Neuronal stem cell (in vitro differentiated cells): ENCODE measurements at regions not wholly inside any gene's neighbourhood (a gene's known extent, or its start where the extent isn't known, plus 50 kb on each side); places are given as distances from the start of the nearest gene placed in this dataset.

Experiments
- DNase-seq: peaks from one replicate; pipeline ENCODE4 v3.0.0-alpha.2; 2013; ENCODE audit warnings: low spot score
- H2AFZ ChIP-seq: one replicate; pipeline ENCODE4 v1.6.1; 2013; ENCODE audit warnings: mild to moderate bottlenecking, low read length, inconsistent platforms
- H2AK5ac ChIP-seq: 2 replicates; pipeline ENCODE4 v1.6.1; 2013; ENCODE audit warnings: low read depth, mild to moderate bottlenecking, inconsistent platforms, low read length, moderate library complexity, mixed read lengths
- H2BK120ac ChIP-seq: 2 replicates; pipeline ENCODE4 v1.6.1; 2013; ENCODE audit warnings: low read depth, mild to moderate bottlenecking, inconsistent platforms, low read length, moderate library complexity, mixed read lengths
- H2BK12ac ChIP-seq: one replicate; pipeline ENCODE4 v1.6.1; 2013; ENCODE audit warnings: low read length, inconsistent platforms
- H2BK15ac ChIP-seq: 2 replicates; pipeline ENCODE4 v1.6.1; 2013; ENCODE audit warnings: mild to moderate bottlenecking, low read length, inconsistent platforms, mixed read lengths
- H2BK5ac ChIP-seq: one replicate; pipeline ENCODE4 v1.6.1; 2013; ENCODE audit warnings: inconsistent platforms, mild to moderate bottlenecking, low read length, moderate library complexity
- H3K14ac ChIP-seq: one replicate; pipeline ENCODE4 v1.6.1; 2013; ENCODE audit warnings: low read length, inconsistent platforms
- H3K18ac ChIP-seq: 2 replicates; pipeline ENCODE4 v1.6.1; 2013; ENCODE audit warnings: low read length, inconsistent platforms
- H3K23ac ChIP-seq: 2 replicates; pipeline ENCODE4 v1.6.1; 2013; ENCODE audit warnings: low read depth, mild to moderate bottlenecking, mixed read lengths, low read length, inconsistent platforms; ENCODE audit not compliant: poor library complexity
- H3K27ac ChIP-seq: replicated peaks from 3 replicates; pipeline ENCODE4 v1.5.1; 2013; ENCODE audit warnings: low read length, inconsistent platforms
- H3K27me3 ChIP-seq, 3 experiments: 2 replicates each; pipeline ENCODE4 v1.6.1; 2013; ENCODE audit warnings: low read length in 3 of 3, mild to moderate bottlenecking in 2 of 3, inconsistent platforms in 1 of 3, low read depth in 1 of 3, mixed read lengths in 1 of 3, moderate library complexity in 1 of 3; ENCODE audit not compliant: control insufficient read depth in 3 of 3, insufficient read depth in 3 of 3
- H3K36me3 ChIP-seq, 2 donors: replicated peaks in 1 of 2; 2 replicates each; pipeline ENCODE4 v1.6.1; 2013; ENCODE audit warnings: low read length in 2 of 2; ENCODE audit not compliant: control insufficient read depth in 2 of 2, insufficient read depth in 2 of 2
- H3K4ac ChIP-seq: 2 replicates; pipeline ENCODE4 v1.6.1; 2013; ENCODE audit warnings: inconsistent platforms, mild to moderate bottlenecking, low read length, moderate library complexity
- H3K4me1 ChIP-seq, 2 donors: 1 replicate in 1 of 2; 2 replicates in 1 of 2; pipeline ENCODE4 v1.6.1; 2013; ENCODE audit warnings: low read length in 2 of 2, low read depth in 1 of 2; ENCODE audit not compliant: control insufficient read depth in 2 of 2, insufficient read depth in 1 of 2
- H3K4me2 ChIP-seq: one replicate; pipeline ENCODE4 v1.6.1; 2013; ENCODE audit warnings: mild to moderate bottlenecking, low read length, inconsistent platforms; ENCODE audit not compliant: insufficient read depth, poor library complexity, severe bottlenecking
- H3K4me3 ChIP-seq, 2 donors: 2 replicates each; pipeline ENCODE4 v1.5.1; 2013; ENCODE audit warnings: low read length in 2 of 2, mild to moderate bottlenecking in 2 of 2, inconsistent platforms in 1 of 2, moderate library complexity in 1 of 2
- H3K79me1 ChIP-seq: one replicate; pipeline ENCODE4 v1.6.1; 2013; ENCODE audit warnings: low read depth, mild to moderate bottlenecking, inconsistent platforms, low read length, moderate library complexity
- H3K9ac ChIP-seq: one replicate; pipeline ENCODE4 v1.6.1; 2013; ENCODE audit warnings: mild to moderate bottlenecking, low read depth, low read length, inconsistent platforms; ENCODE audit not compliant: poor library complexity
- H3K9me3 ChIP-seq, 2 donors: replicated peaks in 1 of 2; 2 replicates each; pipeline versions ENCODE3 to v1.6.1; 2013; ENCODE audit warnings: low read length in 2 of 2, mild to moderate bottlenecking in 2 of 2, inconsistent platforms in 1 of 2, low read depth in 1 of 2, mixed read lengths in 1 of 2, moderate library complexity in 1 of 2; ENCODE audit not compliant: control insufficient read depth in 2 of 2, insufficient read depth in 1 of 2
- H4K8ac ChIP-seq: one replicate; pipeline ENCODE4 v1.6.1; 2013; ENCODE audit warnings: low read depth, mild to moderate bottlenecking, inconsistent platforms, low read length, moderate library complexity
- H4K91ac ChIP-seq: one replicate; pipeline ENCODE4 v1.6.1; 2013; ENCODE audit warnings: low read length, low read depth, mild to moderate bottlenecking, inconsistent platforms; ENCODE audit not compliant: poor library complexity
- WGBS, 2 donors: extraction: QIAGEN DNeasy Blood & Tissue Kit; methylation state at CpG; one replicate each; pipeline ENCODE4 v1.1.7; 2013; ENCODE audit warnings: missing lambda C conversion rate in 2 of 2, mixed read lengths in 1 of 2; ENCODE audit not compliant: insufficient read length in 2 of 2, insufficient replicate concordance in 1 of 2; ENCODE audit errors: extremely low coverage in 2 of 2; 5-methylcytosine and 5-hydroxymethylcytosine counted together

DNA sequence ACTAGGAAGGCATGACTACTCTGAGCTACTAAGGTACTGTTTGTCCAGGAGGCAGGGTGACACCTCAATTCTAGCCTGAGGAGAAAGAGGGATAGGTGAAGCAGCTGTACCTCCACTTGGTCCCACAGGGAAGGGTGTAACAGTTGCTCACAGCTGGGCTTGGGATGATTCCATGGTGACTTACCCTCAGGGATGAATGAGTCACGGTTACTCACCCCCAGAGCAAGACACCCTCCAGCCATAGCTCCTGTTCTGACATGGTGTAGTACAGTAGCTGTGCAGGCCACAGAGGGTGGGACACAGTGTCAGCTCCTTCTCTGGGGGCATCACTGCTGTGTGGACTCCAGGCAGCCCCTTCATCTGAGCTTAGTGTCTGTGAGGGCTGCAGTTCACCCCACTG lies 868.6 kb upstream of the SEMA6D start:
- H3K14ac ChIP-seq: no peak overlapping the region
- no peaks in the 10 kb centered on the region for H3K79me1 ChIP-seq
- no peak overlapping the region for H2AFZ ChIP-seq
- no peaks in the 10 kb centered on the region for H3K27me3 ChIP-seq
- H3K9me3 ChIP-seq: peaks cover 0 to 2% of the 10 kb centered on the region in 2 donors
- no peak overlapping the region for H3K4ac ChIP-seq
- H3K4me2 ChIP-seq: no peak overlapping the region
- no peak overlapping the region for H4K8ac ChIP-seq
- no CpG with 5 or more reads among the region's 1 CpG for WGBS, 2 donors
- H3K23ac ChIP-seq: no peak overlapping the region
- DNase-seq: no peak
- no peak overlapping the region for H2BK15ac ChIP-seq
- no peaks in the 10 kb centered on the region for H3K36me3 ChIP-seq
- H3K4me3 ChIP-seq: no peak overlapping the region
- H2BK5ac ChIP-seq: no peak overlapping the region
- no peak overlapping the region for H3K18ac ChIP-seq
- H2BK12ac ChIP-seq: no peak overlapping the region
- no peak overlapping the region for H2BK120ac ChIP-seq
- no peak overlapping the region for H3K27ac ChIP-seq
- H3K4me1 ChIP-seq: no peaks in the 10 kb centered on the region
- no peak overlapping the region for H4K91ac ChIP-seq
- H3K9ac ChIP-seq: no peak overlapping the region
- no peak overlapping the region for H2AK5ac ChIP-seq

DNA sequence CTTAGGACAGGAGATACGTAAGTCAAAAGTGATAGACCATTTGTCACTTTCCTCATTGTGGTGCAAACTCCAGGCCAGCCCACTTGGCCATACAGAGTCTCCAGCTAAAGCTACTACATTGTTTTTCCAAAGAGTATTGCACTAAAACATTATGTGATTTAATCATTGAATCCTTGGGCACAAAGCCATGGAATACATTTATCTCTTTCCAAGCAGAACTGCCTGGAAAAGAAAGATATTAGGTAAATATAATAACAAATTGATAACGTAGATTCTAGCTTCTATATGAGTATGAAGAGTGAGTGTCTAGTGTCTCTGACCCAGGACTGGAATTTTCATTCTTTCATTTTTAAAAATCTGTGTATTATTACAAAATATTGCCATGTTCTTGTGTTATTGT lies 863.7 kb upstream of the SEMA6D start:
- Histone ChIP-seq H3K79me1 (no peaks in the 10 kb centered on the region), H3K9ac (no peak overlapping the region), H4K91ac (no peak overlapping the region), H3K36me3 (no peaks in the 10 kb centered on the region), H3K9me3 (no peaks in the 10 kb centered on the region), H3K27ac (no peak overlapping the region), H2BK12ac (no peak overlapping the region), H3K4me3 (no peak overlapping the region), H2BK120ac (no peak overlapping the region), H3K14ac (no peak overlapping the region), H2BK5ac (no peak overlapping the region), H2AK5ac (no peak overlapping the region), H3K4me2 (no peak overlapping the region), H3K4ac (no peak overlapping the region), H3K23ac (no peak overlapping the region), H3K4me1 (no peaks in the 10 kb centered on the region), H2AFZ (no peak overlapping the region), H4K8ac (no peak overlapping the region), H3K18ac (no peak overlapping the region), H3K27me3 (no peaks in the 10 kb centered on the region), H2BK15ac (no peak overlapping the region)
- whole genome bisulfite sequencing, 2 donors: no CpG with 5 or more reads among the region's 2 CpGs
- no peak for DNase-seq

DNA sequence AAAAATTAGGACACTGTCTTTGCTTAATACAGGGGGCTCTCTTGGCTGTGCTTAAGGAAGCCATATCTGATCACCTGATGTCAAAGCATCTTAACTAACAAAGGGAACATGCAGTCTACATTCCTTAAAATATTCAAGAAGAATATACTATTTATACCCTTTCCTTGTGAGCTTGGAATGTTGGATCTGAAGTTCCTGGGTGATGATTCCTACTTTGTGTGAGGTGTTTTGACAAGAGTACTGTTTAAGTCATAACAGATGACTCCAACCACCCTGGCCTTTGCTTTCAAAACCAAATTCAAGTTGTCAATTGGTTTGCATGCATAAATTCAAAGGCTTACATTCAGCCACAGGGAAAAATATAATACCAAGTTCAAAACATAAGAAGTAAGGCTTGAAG lies 862.7 kb upstream of the SEMA6D start:
- H2BK12ac ChIP-seq: no peak overlapping the region
- H3K36me3 ChIP-seq: no peaks in the 10 kb centered on the region
- no peak overlapping the region for H3K9ac ChIP-seq
- H3K27ac ChIP-seq: no peak overlapping the region
- no peaks in the 10 kb centered on the region for H3K79me1 ChIP-seq
- H3K4me3 ChIP-seq: no peak overlapping the region
- DNase-seq: no peak
- H3K14ac ChIP-seq: no peak overlapping the region
- H3K4me2 ChIP-seq: no peak overlapping the region
- H2AK5ac ChIP-seq: no peak overlapping the region
- H4K8ac ChIP-seq: no peak overlapping the region
- no peak overlapping the region for H3K23ac ChIP-seq
- no peak overlapping the region for H2BK120ac ChIP-seq
- H2BK15ac ChIP-seq: no peak overlapping the region
- no peaks in the 10 kb centered on the region for H3K9me3 ChIP-seq
- no peaks in the 10 kb centered on the region for H3K27me3 ChIP-seq
- H3K18ac ChIP-seq: no peak overlapping the region
- H3K4me1 ChIP-seq: no peaks in the 10 kb centered on the region
- no peak overlapping the region for H3K4ac ChIP-seq
- no peak overlapping the region for H4K91ac ChIP-seq
- no peak overlapping the region for H2BK5ac ChIP-seq
- no peak overlapping the region for H2AFZ ChIP-seq

DNA sequence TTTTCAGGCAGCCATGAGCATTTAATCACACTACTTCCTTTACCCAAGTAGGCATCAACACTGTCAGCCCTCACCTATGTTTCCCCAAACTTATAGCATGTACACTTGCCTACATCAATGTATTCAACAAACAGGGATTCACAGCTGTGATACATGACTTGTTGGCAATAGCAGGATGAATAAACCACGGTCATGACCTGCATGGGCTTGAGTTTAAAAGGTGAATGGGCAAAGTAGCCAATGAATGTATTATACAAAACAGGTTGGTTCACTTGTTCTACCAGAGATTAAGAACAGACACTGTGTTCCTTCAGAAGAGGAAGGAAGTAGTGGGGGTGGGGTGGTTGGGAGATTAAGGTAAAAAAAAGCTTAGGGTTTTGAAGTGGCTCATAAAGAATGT lies 861.9 kb upstream of the SEMA6D start:
- DNase-seq: no peak
- Histone ChIP-seq H2AFZ (no peak overlapping the region), H2BK120ac (no peak overlapping the region), H3K4me3 (no peak overlapping the region), H3K27ac (no peak overlapping the region), H3K4ac (no peak overlapping the region), H3K4me1 (no peaks in the 10 kb centered on the region), H3K18ac (no peak overlapping the region), H4K91ac (no peak overlapping the region), H3K9ac (no peak overlapping the region), H4K8ac (no peak overlapping the region), H2BK5ac (no peak overlapping the region), H2AK5ac (no peak overlapping the region), H2BK15ac (no peak overlapping the region), H2BK12ac (no peak overlapping the region), H3K14ac (no peak overlapping the region), H3K4me2 (no peak overlapping the region), H3K79me1 (no peaks in the 10 kb centered on the region), H3K23ac (no peak overlapping the region), H3K9me3 (no peaks in the 10 kb centered on the region), H3K27me3 (no peaks in the 10 kb centered on the region), H3K36me3 (no peaks in the 10 kb centered on the region)
- no CpG with 5 or more reads among the region's 1 CpG for WGBS, 2 donors
